GM12864 (cell line): ENCODE measurements at regions not wholly inside any gene's neighbourhood (a gene's known extent, or its start where the extent isn't known, plus 50 kb on each side); places are given as distances from the start of the nearest gene placed in this dataset.

Experiments used
- DNase-seq: peaks from one replicate; pipeline ENCODE4 v3.0.0-alpha.2; 2011; ENCODE audit warnings: low read depth
- H3K4me3 ChIP-seq: 2 replicates; pipeline ENCODE4 v1.5.1; 2011; ENCODE audit warnings: mild to moderate bottlenecking, low read depth, low read length, control low read depth
- TF ChIP-seq, protein P1 (sequence below): IDR thresholded peaks from 2 replicates; pipeline ENCODE4 v1.5.1; 2011; ENCODE audit warnings: low read depth, mild to moderate bottlenecking, moderate library complexity, low read length, control low read depth, inconsistent platforms; ENCODE audit errors: missing control alignments

DNA sequence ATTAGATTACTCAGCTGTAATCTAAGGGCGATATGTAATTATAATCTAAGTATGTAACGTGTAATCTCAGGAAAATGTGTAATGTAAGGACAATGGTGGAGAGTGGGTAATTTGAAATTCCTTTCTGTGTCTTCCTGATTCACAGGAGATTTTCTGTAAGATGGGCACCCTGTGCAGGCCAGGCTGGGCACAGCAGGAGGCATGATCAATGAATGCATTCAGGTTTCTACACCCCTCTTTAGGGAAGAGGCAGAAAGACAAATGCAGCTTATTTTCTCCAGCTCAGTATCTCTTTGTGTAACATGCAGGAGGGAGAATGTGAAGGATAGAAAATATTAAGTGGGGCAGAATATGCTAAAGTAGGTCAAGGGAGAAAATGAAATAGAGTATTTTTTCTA is 320.1 kb downstream of the PIK3C3 start:
- no peak overlapping the region for H3K4me3 ChIP-seq
- TF ChIP-seq, protein P1, sequence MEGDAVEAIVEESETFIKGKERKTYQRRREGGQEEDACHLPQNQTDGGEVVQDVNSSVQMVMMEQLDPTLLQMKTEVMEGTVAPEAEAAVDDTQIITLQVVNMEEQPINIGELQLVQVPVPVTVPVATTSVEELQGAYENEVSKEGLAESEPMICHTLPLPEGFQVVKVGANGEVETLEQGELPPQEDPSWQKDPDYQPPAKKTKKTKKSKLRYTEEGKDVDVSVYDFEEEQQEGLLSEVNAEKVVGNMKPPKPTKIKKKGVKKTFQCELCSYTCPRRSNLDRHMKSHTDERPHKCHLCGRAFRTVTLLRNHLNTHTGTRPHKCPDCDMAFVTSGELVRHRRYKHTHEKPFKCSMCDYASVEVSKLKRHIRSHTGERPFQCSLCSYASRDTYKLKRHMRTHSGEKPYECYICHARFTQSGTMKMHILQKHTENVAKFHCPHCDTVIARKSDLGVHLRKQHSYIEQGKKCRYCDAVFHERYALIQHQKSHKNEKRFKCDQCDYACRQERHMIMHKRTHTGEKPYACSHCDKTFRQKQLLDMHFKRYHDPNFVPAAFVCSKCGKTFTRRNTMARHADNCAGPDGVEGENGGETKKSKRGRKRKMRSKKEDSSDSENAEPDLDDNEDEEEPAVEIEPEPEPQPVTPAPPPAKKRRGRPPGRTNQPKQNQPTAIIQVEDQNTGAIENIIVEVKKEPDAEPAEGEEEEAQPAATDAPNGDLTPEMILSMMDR, result no peak
- no peak for DNase-seq

GRCh38 chr18:42275949-42276730 is 321.1 kb downstream of the PIK3C3 start:
- DNase-seq, result no peak

GRCh38 chr18:42281124-42281523 is 326.1 kb downstream of the PIK3C3 start:
- no peak overlapping the region for H3K4me3 ChIP-seq
- DNase-seq, result no peak

More at GRCh38 chr18:42275949-42276730, 321.1 kb downstream of the PIK3C3 start:
- H3K4me3 ChIP-seq, result no peak overlapping the region
- TF ChIP-seq, protein P1, result no peak

GRCh38 chr18:42281851-42282250 is 326.8 kb downstream of the PIK3C3 start:
- no peak for DNase-seq
- no peak overlapping the region for H3K4me3 ChIP-seq
- TF ChIP-seq, protein P1, result no peak

More at GRCh38 chr18:42281124-42281523, 326.1 kb downstream of the PIK3C3 start:
- TF ChIP-seq, protein P1, result no peak

DNA sequence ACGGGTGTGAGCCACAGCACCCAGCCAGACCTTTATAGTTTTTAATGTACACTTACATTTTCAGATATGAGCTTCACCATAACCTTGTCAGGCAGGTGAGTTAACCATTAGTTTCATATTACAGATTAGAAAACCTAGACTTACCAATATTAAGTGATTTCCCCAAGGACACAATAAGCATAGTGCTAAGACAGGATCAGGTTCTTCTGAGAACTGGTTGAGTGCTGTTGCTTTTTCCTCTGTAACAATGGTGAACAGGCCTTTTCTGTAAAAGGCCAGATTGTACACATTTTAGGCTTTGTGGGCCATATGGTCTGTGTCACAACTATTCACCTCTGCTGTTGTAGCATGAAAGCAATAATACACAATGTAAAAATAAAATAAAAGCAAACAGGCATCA is 332.0 kb downstream of the PIK3C3 start:
- TF ChIP-seq, protein P1, result no peak
- no peak overlapping the region for H3K4me3 ChIP-seq
- no peak for DNase-seq

DNA sequence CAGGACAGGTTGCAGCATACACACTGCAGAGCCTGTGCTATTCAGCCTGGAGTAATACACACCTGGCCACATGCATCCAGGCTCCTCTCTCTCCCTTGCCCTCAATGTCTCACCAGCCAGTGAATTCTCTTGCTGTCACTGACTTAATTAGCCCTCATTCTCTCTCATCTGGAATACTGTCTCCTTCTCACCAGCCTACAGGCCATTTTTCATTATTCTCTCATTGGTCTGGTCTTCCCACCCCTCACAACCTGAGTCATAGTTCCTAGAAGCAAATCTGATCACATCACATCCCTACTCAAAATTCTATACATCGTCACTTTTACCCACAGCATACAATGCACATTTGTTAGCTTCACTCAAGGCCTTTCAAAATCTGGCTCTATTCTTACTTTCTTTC is 333.1 kb downstream of the PIK3C3 start:
- DNase-seq, result no peak
- TF ChIP-seq, protein P1, result no peak
- no peak overlapping the region for H3K4me3 ChIP-seq

DNA sequence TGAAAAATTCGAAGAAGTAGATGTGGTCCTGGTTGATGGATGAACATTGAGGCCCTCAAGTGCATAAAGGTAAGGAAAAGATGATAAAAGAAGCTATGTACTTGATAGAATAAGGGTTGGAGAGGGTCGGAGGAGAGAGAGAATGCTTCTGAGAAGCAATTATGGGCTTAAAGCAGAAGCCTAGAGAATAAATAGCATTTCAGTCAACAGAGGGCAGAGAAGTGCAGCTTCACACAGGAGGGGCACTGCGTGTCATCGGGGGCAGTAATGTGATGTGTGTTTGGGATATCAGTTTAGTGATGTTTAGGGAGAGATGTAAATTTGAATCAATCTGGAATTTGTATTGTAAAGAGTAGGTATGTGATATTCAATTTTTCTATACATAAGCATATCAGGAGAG is 334.5 kb downstream of the PIK3C3 start:
- DNase-seq, result no peak
- no peak overlapping the region for H3K4me3 ChIP-seq
- TF ChIP-seq, protein P1, result no peak
